ENCODE measurements at regions not wholly inside any gene's neighbourhood (a gene's known extent, or its start where the extent isn't known, plus 50 kb on each side); places are given as distances from the start of the nearest gene placed in this dataset.
A peak's percentile ranks its signal among the peaks of the same experiment; 100 is the strongest.

DNA sequence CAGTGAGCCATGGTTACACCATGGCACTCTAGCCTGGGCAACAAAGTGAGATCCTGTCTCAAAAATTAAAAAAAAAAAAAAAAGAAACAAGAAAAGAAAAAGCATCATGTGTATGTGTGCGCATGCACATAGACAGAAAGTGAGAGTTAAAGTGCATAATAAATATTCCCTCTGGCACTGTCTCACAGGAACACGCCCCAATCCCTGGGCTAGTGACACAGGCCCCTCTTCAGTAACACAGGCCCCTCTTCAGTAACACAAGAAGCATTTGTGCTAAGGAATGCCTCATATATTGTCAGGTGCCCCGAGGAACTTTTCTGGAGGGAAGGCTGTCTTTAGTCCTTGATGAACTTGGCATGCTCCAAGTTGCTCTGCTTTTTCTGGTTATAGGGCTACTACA, 57.5 kb downstream of the RPL27A start:
- no peak for DNase-seq (ENCODE audit: low spot score)

DNA sequence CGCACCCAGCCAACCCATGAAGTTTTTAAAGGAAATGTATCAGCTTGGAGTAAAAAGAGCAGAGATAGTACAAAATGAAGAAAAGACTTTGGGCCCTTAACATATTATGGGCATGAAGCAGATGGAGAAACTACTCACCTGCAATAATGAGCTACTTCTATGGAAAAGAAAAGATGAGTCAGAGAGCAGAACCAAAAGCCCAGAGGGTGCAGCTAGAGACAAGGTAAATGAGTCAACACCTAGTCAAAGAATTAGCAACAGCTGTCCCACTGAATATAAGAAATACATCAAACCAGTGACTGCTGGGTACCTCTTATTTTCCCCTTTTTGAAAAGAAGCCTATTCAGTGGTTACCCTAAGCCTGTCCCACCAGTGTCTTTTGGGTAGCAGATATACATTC, 61.8 kb downstream of the RPL27A start:
- peak; percentile 84 for DNase-seq (ENCODE audit: low spot score)

DNA sequence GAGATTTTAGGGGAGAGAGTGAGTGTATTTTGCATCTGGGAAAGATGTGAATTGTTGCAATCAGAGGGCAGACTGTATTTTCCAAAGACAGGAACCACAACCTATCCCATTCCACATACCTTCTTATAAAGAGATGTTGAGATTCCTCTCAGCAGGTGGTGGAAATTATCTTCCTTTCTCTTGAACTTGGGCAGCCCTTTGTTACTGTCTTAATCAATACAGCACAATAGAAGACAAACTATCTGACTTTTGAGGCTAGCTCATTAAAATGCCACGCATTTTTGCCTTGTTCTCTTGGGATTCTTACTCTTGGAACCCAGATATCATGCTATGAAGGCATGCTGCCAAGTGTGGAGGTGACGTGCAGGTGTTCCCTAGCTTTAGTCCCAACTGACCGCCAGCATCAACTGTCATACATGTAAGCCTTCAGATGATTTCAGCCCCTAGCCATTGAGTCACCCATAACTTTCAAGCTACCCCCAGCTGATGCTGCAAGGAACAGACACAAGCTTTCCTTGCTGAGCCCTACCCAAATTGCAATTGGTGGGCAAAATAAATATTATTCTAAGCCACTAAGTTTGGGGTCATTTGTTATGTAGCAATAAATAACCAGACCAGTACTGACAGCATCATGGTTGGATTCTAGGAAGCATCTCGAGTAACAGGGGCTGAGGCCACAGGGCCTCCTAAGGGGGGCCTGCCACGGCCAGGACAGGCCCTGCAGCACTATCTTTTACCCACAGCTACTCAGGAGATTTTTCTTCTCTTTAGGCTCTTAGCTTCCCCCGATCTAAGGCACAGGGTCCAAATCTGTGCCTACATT, 63.0 kb downstream of the RPL27A start:
- no peak for DNase-seq (ENCODE audit: low spot score)

DNA sequence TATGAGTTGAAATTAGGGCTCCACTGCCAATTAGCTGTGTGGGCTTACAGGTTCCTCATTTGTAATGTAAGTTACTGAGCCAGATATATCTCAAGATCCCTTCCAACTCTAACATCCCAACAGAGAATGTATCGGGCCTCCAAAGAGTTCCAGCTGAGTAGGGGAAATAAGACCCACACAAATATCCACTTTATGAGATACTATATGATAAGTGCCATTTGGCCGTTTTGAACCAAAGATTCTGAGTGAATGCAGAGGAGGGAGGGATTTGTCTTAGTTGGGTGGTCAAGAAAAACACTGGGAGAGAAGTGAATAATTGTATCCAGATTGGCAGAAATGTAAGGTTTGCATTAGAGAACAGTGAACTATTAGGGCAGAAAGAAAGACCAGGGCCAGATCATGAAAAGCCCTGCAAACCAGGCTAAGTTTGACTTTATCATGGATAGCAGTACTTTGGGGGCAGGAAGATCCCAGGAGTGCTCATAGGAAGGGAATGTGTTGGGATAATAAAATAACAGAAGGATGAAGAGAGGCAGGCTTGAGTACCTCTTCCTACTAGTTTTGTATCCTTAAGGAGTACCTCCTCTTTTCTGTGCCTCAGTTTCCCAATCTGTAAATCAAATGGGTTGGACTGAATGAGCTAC, 63.9 kb downstream of the RPL27A start:
- no peak for DNase-seq (ENCODE audit: low spot score)

DNA sequence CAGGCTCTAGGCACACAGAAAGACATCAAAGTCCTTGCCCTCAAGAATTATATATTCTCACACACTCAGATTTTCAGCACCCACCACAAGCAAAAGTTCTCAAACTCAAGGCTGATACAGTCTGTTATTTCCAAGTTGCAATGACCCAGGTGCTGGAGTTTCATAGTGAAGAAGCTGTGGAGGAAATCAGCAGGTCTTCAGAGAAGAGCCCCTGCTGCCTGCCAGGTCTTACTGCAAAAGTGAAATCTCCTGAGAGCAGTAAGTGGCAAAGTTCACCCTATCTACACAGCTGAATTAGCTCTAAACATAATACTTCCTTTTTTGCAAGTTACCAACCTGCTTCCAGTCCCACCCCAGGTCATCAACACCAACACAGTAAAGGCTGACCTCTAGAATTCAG, 64.6 kb downstream of the RPL27A start:
- no peak for DNase-seq (ENCODE audit: low spot score)

DNA sequence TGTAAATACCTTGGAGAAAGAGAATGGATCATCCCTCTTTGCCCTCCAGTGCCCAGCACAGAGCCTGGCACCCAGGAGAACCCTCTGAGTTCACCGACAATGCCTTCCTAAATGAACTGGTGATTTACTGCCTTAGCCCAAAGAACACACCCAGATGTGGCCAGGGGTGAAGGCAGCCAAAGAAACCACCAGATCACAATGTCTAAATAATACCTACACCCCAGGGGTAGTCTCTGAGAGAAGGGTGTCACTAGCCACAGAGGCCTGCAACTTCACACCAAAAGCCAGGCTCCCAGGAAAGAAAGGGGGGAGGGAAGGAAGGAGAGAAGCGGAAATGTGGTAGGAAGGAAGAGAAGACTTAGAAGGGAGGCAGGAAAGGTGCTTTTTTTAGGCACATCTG, 65.7 kb downstream of the RPL27A start:
- DNase-seq (ENCODE audit: low spot score) = no peak

DNA sequence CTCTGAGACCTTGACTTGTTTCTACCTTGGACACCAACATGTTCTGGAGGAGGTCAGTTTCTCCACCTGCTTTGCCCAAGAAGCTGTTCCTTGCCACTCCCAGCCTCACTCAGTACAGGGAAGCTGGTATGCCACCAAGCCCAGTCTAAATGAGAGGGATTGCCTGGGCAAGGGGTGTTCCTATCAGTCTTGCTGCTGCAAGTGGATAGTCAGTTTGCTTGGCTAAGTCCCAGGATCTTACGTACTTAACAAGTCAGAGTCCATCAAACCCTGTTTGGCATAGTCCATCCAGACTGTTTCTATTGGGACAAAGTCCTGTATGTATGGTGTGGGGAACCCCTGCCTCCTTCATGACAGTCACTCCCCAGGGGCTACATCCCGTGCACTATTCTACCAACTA, 66.6 kb downstream of the RPL27A start:
- DNase-seq (ENCODE audit: low spot score) = no peak

DNA sequence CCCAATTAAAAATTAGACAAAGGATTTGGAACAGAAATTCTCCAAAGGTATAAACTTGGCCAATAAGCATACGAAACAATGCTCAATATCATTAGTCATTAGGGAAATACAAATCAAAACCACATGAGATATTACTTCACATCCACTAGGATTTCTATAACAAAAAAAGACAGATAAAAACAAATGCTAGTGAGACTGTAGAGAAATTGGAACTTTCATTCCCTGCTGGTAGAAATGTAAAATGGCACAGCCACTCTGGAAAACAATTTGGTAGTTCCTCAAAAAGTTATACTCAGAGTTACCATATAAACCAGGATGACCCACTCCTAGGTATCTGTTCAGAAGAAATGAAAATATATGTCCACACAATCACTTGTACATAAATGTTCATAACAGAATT, 71.6 kb downstream of the RPL27A start:
- no peak for DNase-seq (ENCODE audit: low spot score)

DNA sequence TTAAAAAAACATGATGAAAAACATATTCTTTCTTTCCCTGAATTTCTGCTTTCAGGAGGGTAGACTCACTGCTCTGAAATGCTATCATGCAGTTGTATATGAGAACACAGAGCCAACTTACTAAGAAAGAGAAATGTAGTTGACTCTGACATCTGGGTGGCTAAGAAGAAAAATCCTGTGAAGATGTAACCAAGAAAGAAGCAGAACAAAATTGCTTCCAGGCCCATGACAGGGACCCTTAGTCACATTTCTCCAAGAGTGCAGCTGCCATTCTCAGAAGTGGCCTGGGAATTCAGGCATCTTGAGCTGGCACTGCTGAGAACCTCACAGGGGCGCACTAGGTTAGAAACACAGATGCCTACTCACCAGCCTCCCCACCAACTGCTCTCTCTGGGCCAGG, 73.6 kb downstream of the RPL27A start:
- no peak for DNase-seq (ENCODE audit: low spot score)

DNA sequence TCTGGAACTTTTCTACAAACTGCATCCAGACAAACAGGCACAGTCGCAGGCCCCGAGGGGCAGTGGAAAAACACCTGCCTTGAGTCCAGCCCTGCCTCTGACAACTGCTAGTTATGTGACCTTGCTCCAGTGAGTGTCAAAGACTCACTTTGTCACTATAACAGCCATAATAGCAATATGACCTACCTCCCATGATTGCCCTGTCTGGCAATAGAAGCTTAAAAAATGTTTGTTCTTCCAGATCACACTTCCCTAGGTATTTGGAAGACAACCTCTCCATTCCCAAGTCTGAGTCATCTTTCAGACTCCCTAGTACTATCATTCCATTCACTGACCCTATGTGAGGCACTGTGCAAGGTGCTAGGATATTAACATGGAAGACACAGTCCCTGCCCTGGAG, 74.5 kb downstream of the RPL27A start:
- DNase-seq (ENCODE audit: low spot score) = peak; percentile 84

DNA sequence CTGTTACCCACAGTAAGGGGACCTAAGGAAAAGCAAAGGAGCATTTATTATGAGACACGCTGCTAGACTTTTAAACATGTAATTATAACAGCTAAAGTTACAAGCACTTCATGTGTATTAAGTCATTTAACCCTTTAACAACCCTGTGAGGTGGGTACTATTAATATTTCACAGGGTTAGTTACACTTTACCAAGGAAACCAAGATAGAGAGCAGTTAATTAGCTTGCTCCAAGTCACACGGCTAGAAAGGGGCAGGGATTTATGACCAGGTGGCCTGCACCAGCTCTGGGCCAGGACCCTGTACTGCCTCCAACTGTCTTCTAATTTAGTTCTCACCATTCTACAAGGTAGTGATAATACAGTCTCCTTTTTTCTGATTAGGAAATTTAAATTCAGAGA, 74.9 kb downstream of the RPL27A start:
- peak; percentile 57 for DNase-seq (ENCODE audit: low spot score)

DNA sequence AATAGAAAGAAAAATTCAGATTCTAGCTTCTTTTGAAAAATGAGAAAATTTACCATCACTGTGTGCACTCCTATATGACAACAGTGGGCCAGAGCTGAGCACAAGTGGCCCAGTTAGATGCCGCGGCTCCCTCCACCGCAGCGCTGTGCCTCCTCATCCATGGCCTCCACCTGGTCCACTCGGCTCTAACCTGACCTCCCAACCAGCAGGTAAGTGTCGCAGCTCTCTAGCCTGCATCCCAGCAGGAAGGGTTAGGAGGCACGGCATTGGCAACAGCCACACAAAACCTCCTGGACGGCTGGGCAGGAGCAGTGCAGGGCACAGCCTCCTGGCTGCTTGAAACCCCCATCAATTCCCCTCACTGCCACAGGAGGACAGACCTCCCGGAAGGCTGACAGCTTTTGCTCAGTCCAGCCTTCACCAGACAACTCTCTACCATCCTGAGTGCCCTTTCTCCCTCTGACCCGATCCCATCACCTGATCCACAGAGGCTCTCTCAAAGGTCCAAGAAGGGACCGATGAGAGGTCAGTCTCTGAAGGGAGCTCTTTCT, 76.1 kb downstream of the RPL27A start:
- DNase-seq (ENCODE audit: low spot score) = no peak

DNA sequence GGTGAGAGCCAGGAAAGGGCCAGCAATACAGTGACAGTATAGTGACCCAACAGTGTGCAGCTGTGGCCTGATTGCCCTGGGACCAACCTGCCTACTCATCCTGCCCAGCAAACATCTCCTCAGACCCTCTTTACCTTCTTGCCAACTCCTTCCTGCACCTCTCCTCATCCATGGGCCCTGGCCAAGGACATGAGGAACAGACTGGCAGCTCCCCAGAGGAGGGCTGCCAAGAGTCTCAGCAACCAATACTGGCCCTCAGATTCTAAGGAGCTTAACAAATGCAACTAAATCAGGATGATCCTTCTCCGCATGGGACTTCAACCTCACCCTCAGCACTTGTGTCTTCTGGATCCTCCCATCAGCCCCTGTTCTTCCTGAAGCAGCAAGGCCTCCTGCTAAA, 77.0 kb downstream of the RPL27A start:
- no peak for DNase-seq (ENCODE audit: low spot score)

DNA sequence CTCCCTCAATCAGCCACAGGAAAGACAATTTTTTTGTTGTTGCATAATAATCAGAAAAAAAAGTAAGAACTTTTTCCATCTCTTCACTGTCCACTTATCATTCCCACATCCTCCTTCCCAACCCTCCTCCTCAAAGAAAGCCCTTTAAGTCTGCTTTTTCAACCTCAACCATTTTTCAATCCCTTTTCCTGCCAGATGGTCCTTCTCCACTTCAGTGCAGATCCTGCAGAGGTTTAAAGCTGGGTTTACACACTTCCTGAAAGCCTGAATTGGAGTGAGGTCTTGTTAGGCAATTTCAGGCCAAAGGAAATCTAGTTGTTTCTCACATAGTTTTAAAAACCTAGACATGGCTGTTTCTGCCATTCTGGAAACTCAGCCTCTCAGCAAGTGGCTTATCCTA, 78.3 kb downstream of the RPL27A start:
- DNase-seq (ENCODE audit: low spot score) = no peak

DNA sequence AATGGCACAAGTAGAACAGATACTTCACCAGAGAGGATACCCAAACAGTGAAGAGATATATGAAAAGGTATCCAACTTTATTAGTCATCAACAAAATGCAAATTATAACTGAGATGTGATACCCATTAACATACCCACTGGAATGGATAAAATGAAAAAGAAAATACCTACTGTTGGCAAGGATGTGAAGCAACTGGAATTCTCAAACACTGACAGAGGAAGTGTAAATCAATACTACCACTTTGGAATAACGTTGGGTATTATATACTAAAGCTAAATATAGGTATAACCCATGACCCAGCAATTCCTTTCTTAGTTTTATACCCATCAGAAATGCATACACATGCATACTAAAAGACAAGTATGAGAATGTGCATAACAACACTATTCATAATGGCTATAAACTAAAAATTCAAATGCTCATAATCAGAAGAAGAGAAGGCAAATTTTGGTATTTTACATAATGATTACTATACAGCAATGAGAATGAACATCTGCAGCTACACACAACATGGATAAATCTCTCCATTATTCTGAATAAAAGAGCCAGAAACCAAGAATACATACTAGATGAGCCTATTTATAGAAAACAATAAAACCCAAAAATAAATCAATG, 80.6 kb downstream of the RPL27A start:
- no peak for DNase-seq (ENCODE audit: low spot score)

DNA sequence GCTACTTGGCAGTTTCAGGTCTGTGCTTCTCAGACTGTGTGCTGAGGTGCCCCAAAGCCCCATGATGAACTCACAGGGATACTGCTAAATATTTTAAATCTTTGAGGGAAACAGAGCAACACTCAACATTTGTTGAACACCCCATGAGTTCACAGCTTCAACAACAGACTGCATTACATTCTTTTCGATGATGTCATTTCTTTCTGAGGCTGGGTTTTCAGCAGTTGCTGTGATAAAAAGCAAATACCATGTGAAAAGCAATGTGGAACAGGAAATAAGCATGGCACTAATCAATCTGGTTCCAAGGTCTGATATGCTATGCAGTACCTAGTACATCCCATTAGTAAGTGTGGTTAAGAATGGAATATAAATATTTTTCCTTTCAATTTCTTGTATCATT, 82.7 kb downstream of the RPL27A start:
- DNase-seq (ENCODE audit: low spot score) = peak; percentile 80

DNA sequence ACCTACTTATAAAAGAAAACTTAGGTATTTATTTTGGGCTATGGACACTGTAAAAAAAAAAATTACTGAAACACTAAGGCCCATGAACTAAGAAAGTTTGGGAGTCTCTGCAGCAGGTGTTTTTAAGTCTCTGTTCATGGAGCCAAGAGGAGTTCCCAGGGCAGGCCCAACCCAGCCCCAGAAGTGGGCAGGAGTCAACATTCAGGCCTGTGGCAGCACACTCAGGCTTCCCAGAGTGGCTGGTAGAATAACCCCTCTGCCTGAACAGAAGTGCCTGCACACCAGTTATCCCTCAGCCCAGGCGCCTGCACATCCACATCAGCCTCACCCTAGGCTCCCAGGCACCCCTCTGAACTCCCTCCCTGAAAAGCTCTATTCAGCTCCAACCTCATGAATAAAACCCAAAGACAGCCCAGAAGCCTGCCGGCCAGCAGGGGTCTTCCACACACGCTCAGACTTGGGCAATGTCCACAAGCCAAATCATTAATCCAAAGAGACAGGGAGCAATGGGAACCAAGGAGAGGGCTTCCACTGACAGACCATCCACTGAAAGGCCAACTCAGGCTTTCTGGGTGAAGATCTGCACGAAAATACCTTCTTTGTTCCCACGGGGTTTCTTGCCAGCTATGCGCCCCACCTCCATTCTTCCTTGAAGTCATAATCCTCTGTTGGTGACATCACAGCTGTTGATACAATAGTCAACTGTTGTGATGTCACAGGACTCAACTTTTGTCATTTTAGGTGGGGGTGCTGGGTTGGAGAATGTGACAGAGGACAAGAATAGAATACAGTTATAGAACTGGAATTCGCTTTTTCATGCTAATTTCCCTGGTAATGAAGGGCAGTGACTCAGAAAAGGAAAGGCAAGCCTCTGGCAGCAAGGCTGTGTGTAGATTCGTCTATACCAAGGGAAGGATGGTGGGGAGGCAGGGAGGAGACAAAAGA, 83.7 kb downstream of the RPL27A start:
- peak; percentile 21 for DNase-seq (ENCODE audit: low spot score)

DNA sequence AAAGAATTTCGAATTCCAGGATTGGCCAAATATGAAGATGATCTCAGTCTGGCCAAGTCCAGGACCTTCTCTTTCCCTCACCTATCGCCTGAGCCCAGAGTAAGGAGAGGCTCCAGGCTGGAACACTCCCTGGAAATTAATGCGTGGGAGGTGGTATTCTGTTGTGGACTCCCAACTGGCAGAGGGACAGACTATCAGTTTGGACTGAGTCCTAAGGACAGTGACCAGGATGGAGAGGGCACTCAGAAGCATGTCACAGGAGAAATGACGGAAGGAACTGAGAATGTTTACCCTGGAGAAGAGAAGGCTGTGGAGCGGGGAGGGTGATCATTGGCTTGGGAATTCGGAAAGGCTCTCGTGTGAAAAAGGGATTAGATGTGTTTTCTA, 84.4 kb downstream of the RPL27A start:
- DNase-seq (ENCODE audit: low spot score) = no peak

DNA sequence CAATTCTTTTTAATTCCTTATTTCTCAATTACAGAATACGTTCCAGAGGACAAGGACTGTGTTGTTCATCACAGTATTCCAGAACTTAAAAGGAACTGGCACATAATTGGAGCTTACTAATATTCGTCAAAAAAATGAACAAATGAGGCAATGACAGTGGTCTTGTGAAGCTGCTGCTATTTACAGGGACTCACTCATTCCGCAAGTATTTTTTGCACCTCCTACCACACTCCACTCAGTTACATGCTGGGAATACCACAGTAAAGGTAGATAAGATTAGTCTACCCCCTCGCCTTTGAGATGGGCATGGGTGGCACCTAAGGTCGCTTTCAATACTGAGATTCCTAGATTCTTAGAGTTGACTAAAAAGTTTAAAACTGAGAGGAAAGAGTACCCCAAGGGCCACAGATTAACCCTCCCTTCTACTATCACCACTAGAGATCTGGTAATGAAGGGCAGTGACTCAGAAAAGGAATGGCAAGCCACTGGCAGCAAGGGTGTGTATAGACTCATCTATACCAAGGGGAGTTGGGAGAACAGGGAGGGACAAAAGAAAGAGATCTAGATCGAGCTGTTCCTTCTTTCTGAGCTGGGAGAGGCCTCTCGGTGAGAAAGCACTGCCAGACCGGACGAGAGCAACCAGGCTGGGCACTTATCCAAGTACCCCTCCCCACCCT, 85.0 kb downstream of the RPL27A start:
- DNase-seq (ENCODE audit: low spot score) = peak; percentile 25

DNA sequence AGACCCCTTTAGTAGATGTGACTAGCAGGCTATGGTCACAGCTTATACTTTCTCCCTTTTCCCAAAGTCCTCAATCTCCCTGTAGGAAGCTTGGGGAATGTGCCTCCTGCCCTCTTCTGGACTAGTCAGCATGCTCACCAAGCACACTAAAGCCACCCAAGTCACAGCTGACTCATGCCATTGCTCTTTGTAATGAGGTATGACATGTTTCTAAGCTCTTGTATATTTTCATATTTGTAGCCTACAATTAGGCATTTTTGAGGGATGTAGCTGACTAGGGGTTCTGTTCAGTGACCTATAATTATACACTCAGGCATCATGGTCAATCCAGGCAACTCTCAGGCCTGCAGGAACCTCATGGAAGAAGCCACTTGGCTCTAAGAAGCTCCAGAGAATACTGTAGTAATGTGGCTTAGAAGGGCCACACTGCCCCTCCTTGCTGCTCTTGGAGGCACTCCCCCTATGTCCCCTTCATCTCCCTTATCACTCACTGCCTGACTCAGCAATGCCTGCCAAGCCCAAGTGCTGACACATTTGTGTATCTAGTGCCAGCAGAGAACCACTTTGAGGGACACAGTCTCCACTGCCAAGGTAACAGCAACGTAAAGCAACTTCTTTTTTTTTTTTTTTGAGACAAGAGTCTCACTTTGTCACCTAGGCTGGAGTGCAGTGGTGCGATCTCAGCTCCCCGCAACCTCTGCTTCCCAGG, 86.2 kb downstream of the RPL27A start:
- peak; percentile 86 for DNase-seq (ENCODE audit: low spot score)
